Osteoblast (primary cell): ENCODE measurements at regions not wholly inside any gene's neighbourhood (a gene's known extent, or its start where the extent isn't known, plus 50 kb on each side); places are given as distances from the start of the nearest gene placed in this dataset.

ENCODE experiments used
- DNase-seq: peaks from one replicate; pipeline ENCODE4 v3.0.0; 2011; ENCODE audit warnings: low spot score, mixed read lengths; ENCODE audit not compliant: insufficient read length; ENCODE audit errors: missing footprints
- H2AFZ ChIP-seq: 2 replicates; pipeline ENCODE4 v1.6.0; 2011; ENCODE audit warnings: mild to moderate bottlenecking, low read length
- H3K27ac ChIP-seq: 2 replicates; pipeline ENCODE4 v1.5.1; 2011; ENCODE audit warnings: mild to moderate bottlenecking, low read depth, low read length, moderate library complexity
- H3K27me3 ChIP-seq: 2 replicates; pipeline ENCODE4 v1.6.0; 2012; ENCODE audit warnings: mild to moderate bottlenecking, control low read depth, inconsistent platforms, low read length, moderate library complexity; ENCODE audit not compliant: insufficient read depth
- H3K36me3 ChIP-seq: 2 replicates; pipeline ENCODE4 v1.5.1; 2011; ENCODE audit warnings: mild to moderate bottlenecking, low read length, control low read depth, moderate library complexity; ENCODE audit not compliant: insufficient read depth
- H3K4me1 ChIP-seq: 2 replicates; pipeline ENCODE4 v1.5.1; 2011; ENCODE audit warnings: mild to moderate bottlenecking, low read length, control low read depth, moderate library complexity; ENCODE audit not compliant: insufficient read depth
- H3K4me2 ChIP-seq: 2 replicates; pipeline ENCODE4 v1.6.0; 2011; ENCODE audit warnings: mild to moderate bottlenecking, low read length; ENCODE audit not compliant: insufficient read depth
- H3K4me3 ChIP-seq: fragments of 200-600 bp; sonication (generic); 3 replicates; pipeline ENCODE4 v1.5.1; 2012; ENCODE audit warnings: mild to moderate bottlenecking, low read length, inconsistent platforms; ENCODE audit not compliant: insufficient read depth
- H3K79me2 ChIP-seq: 2 replicates; pipeline ENCODE4 v1.6.0; 2012; ENCODE audit warnings: mild to moderate bottlenecking, low read length, control low read depth, inconsistent platforms; ENCODE audit not compliant: insufficient read depth
- H3K9me3 ChIP-seq: 2 replicates; pipeline ENCODE4 v1.5.1; 2011; ENCODE audit warnings: low read depth, low read length, control low read depth
- H4K20me1 ChIP-seq: 2 replicates; pipeline ENCODE4 v1.6.0; 2012; ENCODE audit warnings: mild to moderate bottlenecking, low read length, control low read depth; ENCODE audit not compliant: insufficient read depth
- TF ChIP-seq, protein P1 (sequence below): IDR thresholded peaks from 2 replicates; pipeline ENCODE4 v1.5.1; 2011; ENCODE audit warnings: mild to moderate bottlenecking, low read depth, low read length, moderate library complexity; ENCODE audit errors: extremely low read depth

DNA sequence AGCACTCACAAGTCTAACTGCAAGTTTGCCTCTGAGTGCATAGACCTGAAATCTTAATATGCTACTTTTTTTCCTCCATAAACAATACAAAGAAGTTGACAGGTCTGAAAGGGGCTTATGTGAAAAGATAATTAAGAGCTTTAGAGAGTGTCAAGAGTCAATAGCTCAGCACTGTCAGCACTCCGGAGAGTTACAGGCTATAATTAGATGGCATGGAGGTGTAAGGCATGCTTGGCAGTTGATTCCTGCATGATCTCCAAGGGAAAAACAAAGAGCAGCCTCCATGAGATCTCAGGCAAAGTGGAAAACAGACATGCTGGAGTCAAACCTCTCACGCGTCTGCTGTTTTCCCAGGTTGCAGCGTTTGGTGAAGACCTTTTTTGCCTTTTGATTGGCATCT, 468.7 kb downstream of the TLE4 start:
- H3K4me2 ChIP-seq: no peak overlapping the region
- H4K20me1 ChIP-seq: no peaks in the 10 kb centered on the region
- no peaks in the 10 kb centered on the region for H3K36me3 ChIP-seq
- H3K27me3 ChIP-seq: no peaks in the 10 kb centered on the region
- H3K9me3 ChIP-seq: no peaks in the 10 kb centered on the region
- no peak overlapping the region for H3K27ac ChIP-seq
- H3K79me2 ChIP-seq: no peaks in the 10 kb centered on the region
- no peak for DNase-seq
- no peaks in the 10 kb centered on the region for H3K4me1 ChIP-seq
- no peak overlapping the region for H3K4me3 ChIP-seq
- H2AFZ ChIP-seq: no peak overlapping the region
- TF ChIP-seq, protein P1, sequence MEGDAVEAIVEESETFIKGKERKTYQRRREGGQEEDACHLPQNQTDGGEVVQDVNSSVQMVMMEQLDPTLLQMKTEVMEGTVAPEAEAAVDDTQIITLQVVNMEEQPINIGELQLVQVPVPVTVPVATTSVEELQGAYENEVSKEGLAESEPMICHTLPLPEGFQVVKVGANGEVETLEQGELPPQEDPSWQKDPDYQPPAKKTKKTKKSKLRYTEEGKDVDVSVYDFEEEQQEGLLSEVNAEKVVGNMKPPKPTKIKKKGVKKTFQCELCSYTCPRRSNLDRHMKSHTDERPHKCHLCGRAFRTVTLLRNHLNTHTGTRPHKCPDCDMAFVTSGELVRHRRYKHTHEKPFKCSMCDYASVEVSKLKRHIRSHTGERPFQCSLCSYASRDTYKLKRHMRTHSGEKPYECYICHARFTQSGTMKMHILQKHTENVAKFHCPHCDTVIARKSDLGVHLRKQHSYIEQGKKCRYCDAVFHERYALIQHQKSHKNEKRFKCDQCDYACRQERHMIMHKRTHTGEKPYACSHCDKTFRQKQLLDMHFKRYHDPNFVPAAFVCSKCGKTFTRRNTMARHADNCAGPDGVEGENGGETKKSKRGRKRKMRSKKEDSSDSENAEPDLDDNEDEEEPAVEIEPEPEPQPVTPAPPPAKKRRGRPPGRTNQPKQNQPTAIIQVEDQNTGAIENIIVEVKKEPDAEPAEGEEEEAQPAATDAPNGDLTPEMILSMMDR: no peak

DNA sequence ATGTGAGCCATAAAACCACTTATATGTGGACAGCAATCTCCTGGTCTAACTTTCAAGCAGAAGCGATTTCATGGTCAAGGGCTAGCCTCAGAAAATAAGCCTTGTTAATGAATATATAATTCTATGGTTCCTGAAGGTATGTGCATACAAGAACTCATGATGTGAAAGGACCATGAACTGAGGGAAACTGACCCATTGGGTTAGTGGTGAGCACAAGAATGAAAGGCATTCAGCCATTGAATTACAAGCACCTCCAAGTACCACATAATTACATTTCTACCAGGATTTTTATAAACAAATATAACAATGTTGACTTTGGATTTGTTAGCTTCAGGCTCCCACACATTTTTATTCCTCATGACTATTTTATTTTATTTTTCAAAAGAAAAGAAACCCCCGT, 459.0 kb downstream of the TLE4 start:
- Histone ChIP-seq H3K79me2 (no peaks in the 10 kb centered on the region), H4K20me1 (no peaks in the 10 kb centered on the region), H3K4me1 (no peaks in the 10 kb centered on the region), H3K36me3 (no peaks in the 10 kb centered on the region), H3K4me3 (no peak overlapping the region), H2AFZ (no peak overlapping the region), H3K27ac (no peak overlapping the region), H3K27me3 (no peaks in the 10 kb centered on the region), H3K9me3 (no peaks in the 10 kb centered on the region), H3K4me2 (no peak overlapping the region)
- TF ChIP-seq, protein P1: no peak
- DNase-seq: no peak

DNA sequence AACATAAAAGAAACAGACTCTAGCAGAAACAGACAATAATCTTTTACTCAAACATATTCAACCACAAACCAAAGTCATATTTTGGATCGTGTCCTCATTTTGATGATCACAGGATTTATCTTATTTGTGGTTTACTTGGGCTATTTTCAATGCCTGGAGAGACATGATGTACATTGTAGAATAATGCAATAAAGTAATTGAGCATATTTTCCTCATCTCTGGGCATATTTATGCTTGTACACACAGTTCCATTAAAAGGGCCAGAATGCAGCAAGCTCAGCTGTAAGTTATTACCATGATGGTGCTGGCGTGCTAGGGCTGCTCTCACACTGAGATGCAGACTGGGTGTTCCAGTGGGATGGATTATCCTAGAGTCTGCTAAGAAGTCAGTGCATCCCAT, 456.7 kb downstream of the TLE4 start:
- H3K27ac ChIP-seq: no peak overlapping the region

DNA sequence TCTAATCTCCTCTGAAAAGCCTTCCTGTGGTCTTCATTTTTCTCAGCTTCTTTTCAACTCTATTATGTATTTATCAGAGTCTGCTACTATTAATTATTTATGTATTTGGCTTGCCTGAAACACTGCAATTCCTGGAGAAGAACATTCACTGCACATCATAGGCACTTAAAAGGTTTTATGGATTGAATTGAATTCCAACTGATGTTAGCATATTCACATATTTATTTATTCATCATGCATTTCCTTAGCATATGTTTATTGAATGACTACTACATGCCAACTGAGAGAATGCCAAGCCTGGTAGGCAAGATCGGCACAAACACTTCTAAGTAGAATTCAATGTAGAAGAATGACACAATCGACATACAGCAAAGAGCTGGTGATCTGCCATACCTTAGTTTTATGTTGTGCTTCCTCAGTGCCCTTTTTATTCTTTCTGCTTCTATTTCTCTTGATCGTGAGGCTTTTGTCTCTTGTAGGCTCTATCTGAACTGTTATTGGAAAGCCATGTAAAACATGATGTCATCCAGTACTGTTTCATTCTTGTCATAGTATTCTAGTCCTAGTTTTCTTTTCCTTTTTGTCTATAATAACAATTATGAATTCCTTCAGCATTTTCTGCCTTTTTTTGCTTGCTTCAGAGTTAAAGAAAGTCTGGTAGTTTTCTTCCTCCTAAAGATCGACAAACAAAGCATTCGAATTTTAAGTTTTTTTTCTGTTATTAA, 454.2 kb downstream of the TLE4 start:
- DNase-seq: no peak
- no peaks in the 10 kb centered on the region for H3K79me2 ChIP-seq
- TF ChIP-seq, protein P1: no peak
- H2AFZ ChIP-seq: no peak overlapping the region
- no peaks in the 10 kb centered on the region for H3K4me1 ChIP-seq
- H3K36me3 ChIP-seq: no peaks in the 10 kb centered on the region
- no peak overlapping the region for H3K27ac ChIP-seq
- H3K4me3 ChIP-seq: no peak overlapping the region
- no peaks in the 10 kb centered on the region for H4K20me1 ChIP-seq
- no peaks in the 10 kb centered on the region for H3K9me3 ChIP-seq
- no peak overlapping the region for H3K4me2 ChIP-seq
- no peaks in the 10 kb centered on the region for H3K27me3 ChIP-seq

More for the DNA sequence above, 456.7 kb downstream of the TLE4 start:
- H3K4me3 ChIP-seq: no peak overlapping the region
- TF ChIP-seq, protein P1: no peak
- H3K9me3 ChIP-seq: no peaks in the 10 kb centered on the region
- H3K36me3 ChIP-seq: no peaks in the 10 kb centered on the region
- no peak for DNase-seq
- H3K79me2 ChIP-seq: no peaks in the 10 kb centered on the region
- no peak overlapping the region for H2AFZ ChIP-seq
- no peaks in the 10 kb centered on the region for H4K20me1 ChIP-seq
- H3K4me1 ChIP-seq: no peaks in the 10 kb centered on the region
- H3K27me3 ChIP-seq: no peaks in the 10 kb centered on the region
- no peak overlapping the region for H3K4me2 ChIP-seq
